ENCODE measurements at regions not wholly inside any gene's neighbourhood (a gene's known extent, or its start where the extent isn't known, plus 50 kb on each side); places are given as distances from the start of the nearest gene placed in this dataset.

DNA sequence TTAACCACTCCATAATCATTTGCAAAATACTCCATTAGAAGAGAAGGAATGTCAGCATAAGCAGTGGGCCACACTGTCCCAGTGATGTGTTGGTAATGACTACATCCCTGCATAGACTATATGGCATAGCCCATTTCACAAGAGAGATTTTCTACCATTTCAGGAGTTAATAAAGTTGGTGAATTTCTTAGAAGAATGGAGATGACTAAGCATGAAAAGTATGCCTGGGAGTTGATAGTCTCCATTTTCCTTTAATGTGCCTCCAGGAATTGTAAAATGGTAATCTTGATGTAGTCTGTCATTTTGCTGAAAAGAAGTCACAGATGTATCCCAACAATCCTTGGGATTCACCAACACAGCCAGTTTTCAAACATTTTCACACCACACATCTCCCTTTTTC, 608.8 kb upstream of the CHRM3 start:
- TF ChIP-seq, protein P1, sequence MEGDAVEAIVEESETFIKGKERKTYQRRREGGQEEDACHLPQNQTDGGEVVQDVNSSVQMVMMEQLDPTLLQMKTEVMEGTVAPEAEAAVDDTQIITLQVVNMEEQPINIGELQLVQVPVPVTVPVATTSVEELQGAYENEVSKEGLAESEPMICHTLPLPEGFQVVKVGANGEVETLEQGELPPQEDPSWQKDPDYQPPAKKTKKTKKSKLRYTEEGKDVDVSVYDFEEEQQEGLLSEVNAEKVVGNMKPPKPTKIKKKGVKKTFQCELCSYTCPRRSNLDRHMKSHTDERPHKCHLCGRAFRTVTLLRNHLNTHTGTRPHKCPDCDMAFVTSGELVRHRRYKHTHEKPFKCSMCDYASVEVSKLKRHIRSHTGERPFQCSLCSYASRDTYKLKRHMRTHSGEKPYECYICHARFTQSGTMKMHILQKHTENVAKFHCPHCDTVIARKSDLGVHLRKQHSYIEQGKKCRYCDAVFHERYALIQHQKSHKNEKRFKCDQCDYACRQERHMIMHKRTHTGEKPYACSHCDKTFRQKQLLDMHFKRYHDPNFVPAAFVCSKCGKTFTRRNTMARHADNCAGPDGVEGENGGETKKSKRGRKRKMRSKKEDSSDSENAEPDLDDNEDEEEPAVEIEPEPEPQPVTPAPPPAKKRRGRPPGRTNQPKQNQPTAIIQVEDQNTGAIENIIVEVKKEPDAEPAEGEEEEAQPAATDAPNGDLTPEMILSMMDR (IDR thresholded peaks at IDR 0.05), result no peak
- TF ChIP-seq POLR2AphosphoS5 (IDR thresholded peaks at IDR 0.05) (no peak), POLR2A (IDR thresholded peaks at IDR 0.05) (no peak)
